ENCODE measurements at regions not wholly inside any gene's neighbourhood (a gene's known extent, or its start where the extent isn't known, plus 50 kb on each side); places are given as distances from the start of the nearest gene placed in this dataset.

- TF ChIP-seq RCOR1 (conservative IDR thresholded peaks at IDR 0.05; ENCODE audit: low read depth, low read length), result no peak
Observed at GRCh38 chr12:69027411-69027881, 94.5 kb upstream of the CPM start (continued).

- ChIA-PET RAD21 (ENCODE audit: unreplicated experiment) (no interaction called here), SMC1A (ENCODE audit: uncharacterized antibody, unreplicated experiment) (no interaction called here), POLR2A (interaction anchor here (0.5 kb wide), 1 partner anchor 131 kb away, joined by 3 read pairs; no protein-coding TSS in a partner anchor), CTCF (interaction anchor here (1.1 kb wide), 1 partner anchor 45 kb away, joined by 3 read pairs; no protein-coding TSS in a partner anchor)
- no peak overlapping the region for H2AFZ ChIP-seq (ENCODE audit: control insufficient read depth, low read depth, low read length)
- no peaks in the 10 kb centered on the region for H3K79me2 ChIP-seq (ENCODE audit: control insufficient read depth, insufficient read depth, low read length)
- 34% methylated on average over 11 of the region's 11 CpGs for WGBS (ENCODE audit: insufficient coverage, insufficient replicate concordance, low lambda C conversion rate, missing lambda C conversion rate)
- no peaks in the 10 kb centered on the region for H3K36me3 ChIP-seq (ENCODE audit: control insufficient read depth in 2 of 2, insufficient read depth in 2 of 2, low read length in 1 of 2)
- in situ Hi-C loops (cut with MboI), result no loop called here
- FAIRE-seq (no peak), DNase-seq (ENCODE audit: low read depth, low spot score) (no peak), ATAC-seq (no peak)
- no peaks in the 10 kb centered on the region for H4K20me1 ChIP-seq (ENCODE audit: control insufficient read depth, insufficient read depth)
- no peak overlapping the region for H3K4me3 ChIP-seq
- no peak overlapping the region for H3K27ac ChIP-seq (ENCODE audit: control insufficient read depth, insufficient read depth)
- H3K9ac ChIP-seq (ENCODE audit: control insufficient read depth, insufficient read depth, low read length), result no peak overlapping the region
- H3K4me1 ChIP-seq (ENCODE audit: control insufficient read depth, insufficient read depth, low read length), result no peaks in the 10 kb centered on the region
- no peaks in the 10 kb centered on the region for H3K9me3 ChIP-seq (replicated peaks; ENCODE audit: control insufficient read depth, insufficient read depth, low read length)
- TF ChIP-seq IKZF1 (conservative IDR thresholded peaks at IDR 0.05), result no peak
- intact Hi-C loops (cut with micrococcal nuclease; ENCODE audit: unreplicated experiment), result no loop called here
- no TSS peak for BruUV-seq (replicated peaks)
- no peaks in the 10 kb centered on the region for H3K27me3 ChIP-seq (replicated peaks in 1 of 2; ENCODE audit: control insufficient read depth in 2 of 2, insufficient read depth in 2 of 2, low read length in 1 of 2)
- no peak overlapping the region for H3K4me2 ChIP-seq (ENCODE audit: control insufficient read depth, insufficient read depth)
Observed at GRCh38 chr12:69028941-69029729, 96.2 kb upstream of the CPM start.

GRCh38 chr12:69030321-69030720, 97.3 kb upstream of the CPM start:
- FAIRE-seq, result peak; percentile 7
- TF ChIP-seq NKRF (conservative IDR thresholded peaks at IDR 0.05) (no peak), PAX8 (IDR thresholded peaks at IDR 0.05) (no peak), HCFC1 (IDR thresholded peaks at IDR 0.05; ENCODE audit: low read length) (no peak), CREB1 (IDR thresholded peaks at IDR 0.05; ENCODE audit: low read depth) (no peak), CHD4 (IDR thresholded peaks at IDR 0.05) (no peak), EP300 (IDR thresholded peaks at IDR 0.05; ENCODE audit: borderline replicate concordance in 1 of 2, control insufficient read depth in 1 of 2, low read depth in 2 of 2, low read length in 2 of 2) (no peak), ZNF274 (IDR thresholded peaks at IDR 0.05; ENCODE audit: insufficient read depth, insufficient read length) (no peak), ASH2L (IDR thresholded peaks at IDR 0.05; ENCODE audit: borderline replicate concordance, low read depth) (no peak), ZNF622 (IDR thresholded peaks at IDR 0.05) (no peak), SP1 (IDR thresholded peaks at IDR 0.05; ENCODE audit: low read depth, low read length) (no peak), SMARCA5 (IDR thresholded peaks at IDR 0.05) (no peak)

More at GRCh38 chr12:69030321-69030720, 97.3 kb upstream of the CPM start:
- no peaks in the 10 kb centered on the region for H3K4me1 ChIP-seq (ENCODE audit: control insufficient read depth, insufficient read depth, low read length)
- no peak for ATAC-seq
- H3K9ac ChIP-seq (ENCODE audit: control insufficient read depth, insufficient read depth, low read length), result no peak overlapping the region
- no peak for DNase-seq (ENCODE audit: low read depth, low spot score)
- SMC1A ChIA-PET (ENCODE audit: uncharacterized antibody, unreplicated experiment), result interaction anchor here (1.0 to 1.5 kb wide), 2 partner anchors 16 to 63 kb away, joined by 3 read pairs; no protein-coding TSS in a partner anchor
- H2AFZ ChIP-seq (ENCODE audit: control insufficient read depth, low read depth, low read length), result no peak overlapping the region
- H3K9me3 ChIP-seq (replicated peaks; ENCODE audit: control insufficient read depth, insufficient read depth, low read length), result no peaks in the 10 kb centered on the region
- no peak overlapping the region for H3K4me3 ChIP-seq
- H4K20me1 ChIP-seq (ENCODE audit: control insufficient read depth, insufficient read depth), result no peaks in the 10 kb centered on the region
- H3K27me3 ChIP-seq (replicated peaks in 1 of 2; ENCODE audit: control insufficient read depth in 2 of 2, insufficient read depth in 2 of 2, low read length in 1 of 2), result no peaks in the 10 kb centered on the region
- CTCF ChIA-PET, result no interaction called here
- no peak overlapping the region for H3K27ac ChIP-seq (ENCODE audit: control insufficient read depth, insufficient read depth)
- intact Hi-C loops (cut with micrococcal nuclease; ENCODE audit: unreplicated experiment), result no loop called here
- RAD21 ChIA-PET (ENCODE audit: unreplicated experiment), result no interaction called here
- in situ Hi-C loops (cut with MboI), result no loop called here
- POLR2A ChIA-PET, result no interaction called here
- H3K4me2 ChIP-seq (ENCODE audit: control insufficient read depth, insufficient read depth), result no peak overlapping the region
- no peaks in the 10 kb centered on the region for H3K36me3 ChIP-seq (ENCODE audit: control insufficient read depth in 2 of 2, insufficient read depth in 2 of 2, low read length in 1 of 2)
- H3K79me2 ChIP-seq (ENCODE audit: control insufficient read depth, insufficient read depth, low read length), result no peaks in the 10 kb centered on the region
- WGBS (ENCODE audit: insufficient coverage, insufficient replicate concordance, low lambda C conversion rate, missing lambda C conversion rate), result 46% methylated on average over 2 of the region's 2 CpGs
- BruUV-seq (replicated peaks), result no TSS peak
